HG03025 (cell line): ENCODE measurements at regions not wholly inside any gene's neighbourhood (a gene's known extent, or its start where the extent isn't known, plus 50 kb on each side); places are given as distances from the start of the nearest gene placed in this dataset.

Experiments used
- ATAC-seq: cut with Tn5 transposase; IDR thresholded peaks from one replicate; pipeline ENCODE4 v1.9.1; 2021; ENCODE audit warnings: mild to moderate bottlenecking, moderate library complexity; ENCODE audit not compliant: unreplicated experiment, low FRiP score

- no peak for ATAC-seq
Observed at GRCh38 chr3:23100106-23100505, 103.0 kb upstream of the UBE2E2 start.

- no peak for ATAC-seq
Observed at GRCh38 chr3:23103764-23104163, 99.4 kb upstream of the UBE2E2 start.

- no peak for ATAC-seq
Observed at GRCh38 chr3:23105048-23105447, 98.1 kb upstream of the UBE2E2 start.

- ATAC-seq = no peak
Observed at GRCh38 chr3:23106666-23107065, 96.5 kb upstream of the UBE2E2 start.

GRCh38 chr3:23107221-23107620, 95.9 kb upstream of the UBE2E2 start:
- ATAC-seq = no peak

GRCh38 chr3:23108451-23109057, 94.6 kb upstream of the UBE2E2 start:
- ATAC-seq = no peak

GRCh38 chr3:23111286-23111685, 91.8 kb upstream of the UBE2E2 start:
- ATAC-seq = no peak

- no peak for ATAC-seq
Observed at GRCh38 chr3:23111797-23112196, 91.3 kb upstream of the UBE2E2 start.

GRCh38 chr3:23112491-23112890, 90.6 kb upstream of the UBE2E2 start:
- no peak for ATAC-seq

- ATAC-seq = no peak
Observed at GRCh38 chr3:23113455-23114171, 89.5 kb upstream of the UBE2E2 start.

- no peak for ATAC-seq
Observed at GRCh38 chr3:23114432-23114831, 88.7 kb upstream of the UBE2E2 start.

- ATAC-seq = no peak
Observed at GRCh38 chr3:23115171-23115877, 87.8 kb upstream of the UBE2E2 start.

- ATAC-seq = no peak
Observed at GRCh38 chr3:23116081-23116837, 86.9 kb upstream of the UBE2E2 start.

- no peak for ATAC-seq
Observed at GRCh38 chr3:23117856-23118255, 85.3 kb upstream of the UBE2E2 start.

GRCh38 chr3:23127196-23127595, 75.9 kb upstream of the UBE2E2 start:
- no peak for ATAC-seq

GRCh38 chr3:23128655-23129054, 74.5 kb upstream of the UBE2E2 start:
- ATAC-seq = no peak

GRCh38 chr3:23129117-23129516, 74.0 kb upstream of the UBE2E2 start:
- ATAC-seq = no peak

GRCh38 chr3:23129817-23130216, 73.3 kb upstream of the UBE2E2 start:
- no peak for ATAC-seq

GRCh38 chr3:23130406-23130805, 72.7 kb upstream of the UBE2E2 start:
- ATAC-seq = no peak

GRCh38 chr3:23135026-23135785, 67.9 kb upstream of the UBE2E2 start:
- no peak for ATAC-seq
